AG08395 (cell line): ENCODE measurements at regions not wholly inside any gene's neighbourhood (a gene's known extent, or its start where the extent isn't known, plus 50 kb on each side); places are given as distances from the start of the nearest gene placed in this dataset.

ENCODE experiments used
- DNase-seq: peaks from one replicate; pipeline ENCODE4 v3.0.0; 2012; ENCODE audit warnings: mixed read lengths, low spot score

- DNase-seq, result peak; percentile 19
Observed at GRCh38 chr6:143621876-143622605, 55.7 kb upstream of the PHACTR2 start.

GRCh38 chr6:143621159-143621873 lies 56.4 kb upstream of the PHACTR2 start:
- no peak for DNase-seq

GRCh38 chr6:143620447-143620846 lies 57.3 kb upstream of the PHACTR2 start:
- DNase-seq, result peak; percentile 18

GRCh38 chr6:143619824-143620401 lies 57.9 kb upstream of the PHACTR2 start:
- no peak for DNase-seq

- no peak for DNase-seq
Observed at GRCh38 chr6:143616741-143617140, 61.0 kb upstream of the PHACTR2 start.

GRCh38 chr6:143615785-143616184 lies 62.0 kb upstream of the PHACTR2 start:
- DNase-seq, result no peak

GRCh38 chr6:143614235-143614634 lies 63.5 kb upstream of the PHACTR2 start:
- DNase-seq, result no peak

- DNase-seq, result no peak
Observed at GRCh38 chr6:143613749-143614148, 64.0 kb upstream of the PHACTR2 start.

- no peak for DNase-seq
Observed at GRCh38 chr6:143612186-143612585, 65.6 kb upstream of the PHACTR2 start.

GRCh38 chr6:143611580-143611979 lies 66.2 kb upstream of the PHACTR2 start:
- DNase-seq, result no peak

GRCh38 chr6:143609972-143610371 lies 67.8 kb upstream of the PHACTR2 start:
- DNase-seq, result no peak

- DNase-seq, result no peak
Observed at GRCh38 chr6:143609501-143609900, 68.3 kb upstream of the PHACTR2 start.

GRCh38 chr6:143608906-143609305 lies 68.9 kb upstream of the PHACTR2 start:
- no peak for DNase-seq

- no peak for DNase-seq
Observed at GRCh38 chr6:143607974-143608373, 69.8 kb upstream of the PHACTR2 start.

GRCh38 chr6:143607168-143607567 lies 70.6 kb upstream of the PHACTR2 start:
- DNase-seq, result no peak

- no peak for DNase-seq
Observed at GRCh38 chr6:143605906-143606521, 71.8 kb upstream of the PHACTR2 start.

GRCh38 chr6:143603455-143603854 lies 74.3 kb upstream of the PHACTR2 start:
- DNase-seq, result no peak

- no peak for DNase-seq
Observed at GRCh38 chr6:143601504-143601903, 76.3 kb upstream of the PHACTR2 start.

- no peak for DNase-seq
Observed at GRCh38 chr6:143600821-143601220, 76.9 kb upstream of the PHACTR2 start.

- no peak for DNase-seq
Observed at GRCh38 chr6:143598466-143599080, 79.2 kb upstream of the PHACTR2 start.

GRCh38 chr6:143596866-143597265 lies 80.9 kb upstream of the PHACTR2 start:
- peak; percentile 79 for DNase-seq
